ENCODE measurements at regions not wholly inside any gene's neighbourhood (a gene's known extent, or its start where the extent isn't known, plus 50 kb on each side); places are given as distances from the start of the nearest gene placed in this dataset.

DNA sequence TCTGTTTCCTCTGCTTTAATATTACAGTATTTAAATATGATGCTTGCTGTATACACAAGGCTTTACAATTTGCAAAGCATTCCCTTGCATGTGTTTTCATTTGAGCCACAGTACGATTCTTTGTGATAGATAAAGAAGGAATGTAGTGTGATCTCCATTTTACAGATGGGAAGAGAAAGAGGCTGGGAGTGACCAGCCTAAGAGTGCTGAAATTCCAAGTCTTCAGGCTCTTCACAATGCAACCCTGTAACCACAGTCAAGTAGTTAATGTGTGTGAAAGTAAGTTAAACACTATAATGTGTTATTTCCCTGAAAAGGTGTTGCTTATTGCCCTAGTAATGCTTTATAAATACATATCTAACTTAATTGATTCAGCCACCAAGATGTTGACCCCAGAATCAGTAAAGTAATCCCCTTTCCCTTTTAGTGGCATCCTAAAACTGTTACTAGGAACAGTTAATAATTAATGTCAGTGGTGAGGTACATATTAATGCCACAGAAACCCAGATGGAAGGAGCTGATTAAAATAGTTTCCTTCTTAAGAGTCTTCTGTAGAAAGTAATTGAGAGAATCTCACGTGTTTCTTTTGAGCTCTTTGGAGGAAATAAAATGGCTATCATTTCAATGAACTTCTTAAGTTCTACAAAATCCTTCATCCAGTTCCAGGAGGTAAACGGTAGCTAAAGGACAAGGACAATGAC is 110.4 kb downstream of the IL12A start:
- WGBS (ENCODE audit: low lambda C conversion rate): 4% methylated on average over 3 of the region's 3 CpGs
- ChIA-PET POLR2A (interaction anchor here (0.9 to 1.6 kb wide), 2 partner anchors 8 to 10 kb away, joined by 3 to 5 read pairs; no protein-coding TSS in a partner anchor), CTCF (ENCODE audit: low intra/inter-chr PET ratio, low total read pairs) (no interaction called here)
- Histone ChIP-seq H4K20me1 (ENCODE audit: insufficient read depth, low read length) (no peaks in the 10 kb centered on the region), H3K4me2 (ENCODE audit: low read depth, low read length) (peak overlapping the region; percentile 18; the same call in 1 of the 2 replicates), H3K9ac (ENCODE audit: insufficient read depth, low read depth, low read length) (no peak overlapping the region), H3K4me3 (replicated peaks in 1 of 3; ENCODE audit: insufficient read depth in 1 of 3, low read depth in 2 of 3, low read length in 3 of 3) (no peak overlapping the region), H3K79me2 (ENCODE audit: insufficient read depth, low read length) (no peaks in the 10 kb centered on the region), H3K36me3 (replicated peaks in 1 of 2; ENCODE audit: control insufficient read depth in 1 of 2, insufficient read depth in 2 of 2, low read length in 2 of 2) (no peaks in the 10 kb centered on the region), H3K27ac (ENCODE audit: extremely low read length, insufficient read depth, low read length) (no peak overlapping the region), H3K4me1 (ENCODE audit: insufficient read depth, low read length) (peaks cover 26% of the 10 kb centered on the region), H3K9me3 (ENCODE audit: low read length) (no peaks in the 10 kb centered on the region), H2AFZ (ENCODE audit: low read length) (no peak overlapping the region), H3K27me3 (ENCODE audit: control insufficient read depth in 1 of 2, insufficient read depth in 2 of 2, low read length in 2 of 2) (no peaks in the 10 kb centered on the region; a peak in 1 of 5 replicates)
- FAIRE-seq (no peak), ATAC-seq (no peak), DNase-seq (ENCODE audit: low spot score) (no peak)
- no TSS peak for BruUV-seq (replicated peaks)
- intact Hi-C loops (cut with micrococcal nuclease; ENCODE audit: unreplicated experiment): no loop called here
- no peak for TF ChIP-seq NFIC (IDR thresholded peaks at IDR 0.05; ENCODE audit: low read length)
- TF ChIP-seq, protein P1, sequence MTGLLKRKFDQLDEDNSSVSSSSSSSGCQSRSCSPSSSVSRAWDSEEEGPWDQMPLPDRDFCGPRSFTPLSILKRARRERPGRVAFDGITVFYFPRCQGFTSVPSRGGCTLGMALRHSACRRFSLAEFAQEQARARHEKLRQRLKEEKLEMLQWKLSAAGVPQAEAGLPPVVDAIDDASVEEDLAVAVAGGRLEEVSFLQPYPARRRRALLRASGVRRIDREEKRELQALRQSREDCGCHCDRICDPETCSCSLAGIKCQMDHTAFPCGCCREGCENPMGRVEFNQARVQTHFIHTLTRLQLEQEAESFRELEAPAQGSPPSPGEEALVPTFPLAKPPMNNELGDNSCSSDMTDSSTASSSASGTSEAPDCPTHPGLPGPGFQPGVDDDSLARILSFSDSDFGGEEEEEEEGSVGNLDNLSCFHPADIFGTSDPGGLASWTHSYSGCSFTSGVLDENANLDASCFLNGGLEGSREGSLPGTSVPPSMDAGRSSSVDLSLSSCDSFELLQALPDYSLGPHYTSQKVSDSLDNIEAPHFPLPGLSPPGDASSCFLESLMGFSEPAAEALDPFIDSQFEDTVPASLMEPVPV (CRISPR knock-in tag; IDR thresholded peaks at IDR 0.05): no peak
- TF ChIP-seq, protein P2, sequence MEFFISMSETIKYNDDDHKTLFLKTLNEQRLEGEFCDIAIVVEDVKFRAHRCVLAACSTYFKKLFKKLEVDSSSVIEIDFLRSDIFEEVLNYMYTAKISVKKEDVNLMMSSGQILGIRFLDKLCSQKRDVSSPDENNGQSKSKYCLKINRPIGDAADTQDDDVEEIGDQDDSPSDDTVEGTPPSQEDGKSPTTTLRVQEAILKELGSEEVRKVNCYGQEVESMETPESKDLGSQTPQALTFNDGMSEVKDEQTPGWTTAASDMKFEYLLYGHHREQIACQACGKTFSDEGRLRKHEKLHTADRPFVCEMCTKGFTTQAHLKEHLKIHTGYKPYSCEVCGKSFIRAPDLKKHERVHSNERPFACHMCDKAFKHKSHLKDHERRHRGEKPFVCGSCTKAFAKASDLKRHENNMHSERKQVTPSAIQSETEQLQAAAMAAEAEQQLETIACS (CRISPR knock-in tag; IDR thresholded peaks at IDR 0.05): no peak
- TF ChIP-seq ZFP41 (CRISPR knock-in tag; IDR thresholded peaks at IDR 0.05; ENCODE audit: borderline replicate concordance): no peak
- no peak for TF ChIP-seq EEA1 (CRISPR knock-in tag; IDR thresholded peaks at IDR 0.05; ENCODE audit: borderline replicate concordance)
- TF ChIP-seq ZNF263 (CRISPR knock-in tag; IDR thresholded peaks at IDR 0.05): no peak
- TF ChIP-seq, protein P3, sequence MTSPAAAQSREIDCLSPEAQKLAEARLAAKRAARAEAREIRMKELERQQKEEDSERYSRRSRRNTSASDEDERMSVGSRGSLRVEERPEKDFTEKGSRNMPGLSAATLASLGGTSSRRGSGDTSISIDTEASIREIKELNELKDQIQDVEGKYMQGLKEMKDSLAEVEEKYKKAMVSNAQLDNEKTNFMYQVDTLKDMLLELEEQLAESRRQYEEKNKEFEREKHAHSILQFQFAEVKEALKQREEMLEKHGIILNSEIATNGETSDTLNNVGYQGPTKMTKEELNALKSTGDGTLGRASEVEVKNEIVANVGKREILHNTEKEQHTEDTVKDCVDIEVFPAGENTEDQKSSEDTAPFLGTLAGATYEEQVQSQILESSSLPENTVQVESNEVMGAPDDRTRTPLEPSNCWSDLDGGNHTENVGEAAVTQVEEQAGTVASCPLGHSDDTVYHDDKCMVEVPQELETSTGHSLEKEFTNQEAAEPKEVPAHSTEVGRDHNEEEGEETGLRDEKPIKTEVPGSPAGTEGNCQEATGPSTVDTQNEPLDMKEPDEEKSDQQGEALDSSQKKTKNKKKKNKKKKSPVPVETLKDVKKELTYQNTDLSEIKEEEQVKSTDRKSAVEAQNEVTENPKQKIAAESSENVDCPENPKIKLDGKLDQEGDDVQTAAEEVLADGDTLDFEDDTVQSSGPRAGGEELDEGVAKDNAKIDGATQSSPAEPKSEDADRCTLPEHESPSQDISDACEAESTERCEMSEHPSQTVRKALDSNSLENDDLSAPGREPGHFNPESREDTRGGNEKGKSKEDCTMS (CRISPR knock-in tag; conservative IDR thresholded peaks at IDR 0.05): no peak
- no peak for TF ChIP-seq HOXA9 (CRISPR knock-in tag; IDR thresholded peaks at IDR 0.05; ENCODE audit: borderline replicate concordance)
- TF ChIP-seq REXO4 (CRISPR knock-in tag; IDR thresholded peaks at IDR 0.05; ENCODE audit: borderline replicate concordance): no peak
- no peak for TF ChIP-seq ZNF75D (CRISPR knock-in tag; IDR thresholded peaks at IDR 0.05; ENCODE audit: borderline replicate concordance)
- no peak for TF ChIP-seq CEBPG (CRISPR knock-in tag; IDR thresholded peaks at IDR 0.05)
- no peak for TF ChIP-seq KMT2B (CRISPR knock-in tag; IDR thresholded peaks at IDR 0.05)
- in situ Hi-C loops (cut with HindIII; ENCODE audit: extremely low pct_ligation_motif_present, low pct_unique_long_range_greater_than_20kb): no loop called here
